GM21367 (cell line): ENCODE measurements at regions not wholly inside any gene's neighbourhood (a gene's known extent, or its start where the extent isn't known, plus 50 kb on each side); places are given as distances from the start of the nearest gene placed in this dataset.
"Not testable (repeated sequence)": the region's sequence is repeated elsewhere in the genome, so short reads cannot be mapped to it uniquely, and the experiment has no call there.

Experiments
- ATAC-seq: cut with Tn5 transposase; IDR thresholded peaks from one replicate; pipeline ENCODE4 v1.9.1; 2021; ENCODE audit not compliant: unreplicated experiment

GRCh38 chr9:91021656-91022055, 220.0 kb downstream of the SYK start:
- not testable (repeated sequence) for ATAC-seq

GRCh38 chr9:91023741-91024140, 222.1 kb downstream of the SYK start:
- ATAC-seq, result no peak

- no peak for ATAC-seq
These were observed 223.2 kb downstream of the SYK start for GRCh38 chr9:91024841-91025240.

- no peak for ATAC-seq
These were observed 224.2 kb downstream of the SYK start for GRCh38 chr9:91025856-91026255.

GRCh38 chr9:91026266-91026665, 224.6 kb downstream of the SYK start:
- ATAC-seq, result no peak

GRCh38 chr9:91027005-91027404, 225.4 kb downstream of the SYK start:
- no peak for ATAC-seq

- ATAC-seq, result no peak
These were observed 226.7 kb downstream of the SYK start for GRCh38 chr9:91028166-91028827.

GRCh38 chr9:91029650-91030361, 228.2 kb downstream of the SYK start:
- no peak for ATAC-seq

GRCh38 chr9:91032121-91032531, 230.5 kb downstream of the SYK start:
- no peak for ATAC-seq

- ATAC-seq, result no peak
These were observed 231.7 kb downstream of the SYK start for GRCh38 chr9:91033270-91033669.

- no peak for ATAC-seq
These were observed 232.2 kb downstream of the SYK start for GRCh38 chr9:91033797-91034196.

GRCh38 chr9:91034521-91034920, 232.9 kb downstream of the SYK start:
- ATAC-seq, result no peak

- no peak for ATAC-seq
These were observed 233.6 kb downstream of the SYK start for GRCh38 chr9:91034976-91035824.

- no peak for ATAC-seq
These were observed 234.2 kb downstream of the SYK start for GRCh38 chr9:91035825-91036208.

GRCh38 chr9:91036356-91036755, 234.7 kb downstream of the SYK start:
- no peak for ATAC-seq

- ATAC-seq, result no peak
These were observed 235.3 kb downstream of the SYK start for GRCh38 chr9:91036826-91037510.

GRCh38 chr9:91037511-91038482, 236.2 kb downstream of the SYK start:
- ATAC-seq, result no peak

GRCh38 chr9:91038483-91039124, 237.0 kb downstream of the SYK start:
- no peak for ATAC-seq

- ATAC-seq, result no peak
These were observed 237.7 kb downstream of the SYK start for GRCh38 chr9:91039125-91039834.
